CD1c-positive myeloid dendritic cell (primary cell): ENCODE measurements at regions not wholly inside any gene's neighbourhood (a gene's known extent, or its start where the extent isn't known, plus 50 kb on each side); places are given as distances from the start of the nearest gene placed in this dataset.
"Not testable (repeated sequence)": the region's sequence is repeated elsewhere in the genome, so short reads cannot be mapped to it uniquely, and the experiment has no call there.

ENCODE experiments used
- DNase-seq: peaks from one replicate; pipeline ENCODE4 v3.0.0-alpha.2; 2016; ENCODE audit errors: extremely low spot score

DNA sequence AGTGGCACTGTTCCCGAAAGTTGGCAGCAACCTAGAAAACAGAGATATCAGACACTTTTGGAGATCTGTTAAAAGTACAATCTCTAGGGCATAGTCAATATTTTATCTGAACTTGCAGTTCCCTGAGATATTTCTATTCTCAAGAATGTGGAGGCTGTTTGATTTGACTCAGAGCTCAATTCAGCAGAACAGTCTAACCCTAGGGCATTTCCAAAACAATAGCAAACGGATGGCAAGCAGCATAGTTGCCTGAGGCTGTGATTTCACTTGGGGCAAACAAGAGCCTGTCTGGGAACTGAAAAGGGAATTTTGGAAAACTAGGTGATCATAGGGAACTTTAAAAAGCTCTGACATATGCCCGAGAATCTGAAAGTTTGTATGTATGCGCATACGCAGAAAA lies 772.8 kb upstream of the LRRTM1 start:
- DNase-seq = no peak

DNA sequence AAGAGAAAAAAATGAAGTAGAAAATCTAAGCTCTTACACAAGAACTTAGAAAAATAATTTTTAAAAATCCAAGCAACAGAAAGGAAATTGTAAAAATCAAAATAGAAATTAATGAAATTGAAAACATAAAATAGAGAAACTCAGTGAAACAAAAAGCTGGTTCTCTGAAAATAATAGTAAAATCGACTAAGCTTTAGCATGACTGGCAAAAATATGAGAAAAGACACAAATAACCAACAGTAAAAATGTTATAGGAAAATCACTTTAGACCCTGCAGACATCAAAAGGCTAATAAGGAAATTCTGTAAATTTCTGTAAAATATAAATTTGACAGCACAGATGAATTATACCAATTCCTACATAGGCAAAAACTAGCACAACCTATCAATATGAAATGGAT lies 768.9 kb upstream of the LRRTM1 start:
- DNase-seq = no peak

DNA sequence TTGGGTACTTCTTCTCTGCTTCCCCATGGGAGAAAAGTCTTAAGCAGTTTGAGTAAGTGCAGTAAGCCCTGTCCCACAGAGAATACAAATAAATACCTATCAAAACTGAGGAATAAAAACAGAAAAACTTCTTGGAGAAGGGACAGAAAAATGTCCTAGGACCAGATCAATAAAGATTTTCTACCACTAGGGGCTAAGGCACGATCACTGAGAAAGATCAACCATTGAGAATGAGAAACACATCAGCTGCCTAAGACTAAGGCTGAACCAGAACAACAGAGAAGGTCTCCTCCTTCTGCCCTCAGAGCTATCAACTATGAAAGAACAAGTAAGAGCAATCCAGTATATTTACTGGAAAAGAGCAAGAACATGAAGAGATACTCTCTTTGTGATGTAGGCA lies 763.6 kb upstream of the LRRTM1 start:
- no peak for DNase-seq

DNA sequence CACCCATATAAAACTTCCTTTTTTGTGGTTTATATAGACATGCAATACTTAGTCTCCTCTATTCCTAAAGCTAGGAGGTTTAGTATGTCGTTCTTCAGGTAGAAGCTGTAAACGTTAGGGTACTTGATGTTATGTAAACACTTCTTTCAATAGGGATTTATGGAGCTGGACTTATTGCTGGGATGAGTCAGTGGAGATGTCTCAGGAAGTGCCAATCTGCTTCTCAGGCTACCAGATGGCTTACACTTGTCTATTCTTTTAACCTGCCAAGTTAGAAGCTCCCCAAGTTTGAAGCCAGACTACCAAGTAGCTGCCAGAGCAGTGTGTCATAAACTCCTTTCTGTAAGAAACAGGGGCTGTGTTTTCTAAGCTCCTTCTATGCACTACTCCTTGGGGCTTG lies 756.5 kb upstream of the LRRTM1 start:
- DNase-seq = no peak

DNA sequence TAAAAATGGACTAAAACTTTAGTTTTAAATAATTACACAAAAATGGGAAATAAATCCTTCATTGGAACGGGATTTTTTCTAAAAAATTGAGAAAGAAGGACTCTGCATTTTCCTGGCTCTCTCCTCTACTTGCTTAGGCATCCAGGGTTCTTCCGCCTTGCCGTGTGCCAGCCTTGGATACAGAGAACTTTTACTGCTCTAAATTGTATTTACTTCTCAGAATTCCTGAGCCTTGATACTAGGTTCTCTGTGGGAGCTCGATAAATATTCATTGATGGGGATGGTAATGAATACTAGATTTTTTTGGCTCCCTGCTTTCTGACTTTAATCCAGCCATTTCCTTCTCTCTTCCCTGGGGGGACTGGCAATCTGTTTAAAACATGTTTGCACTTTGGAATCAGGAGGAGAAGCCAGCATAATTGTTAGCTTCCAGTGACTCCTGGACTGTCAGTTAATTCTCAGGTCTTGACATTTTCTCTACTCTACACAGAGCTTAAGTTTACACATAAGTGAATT lies 746.1 kb upstream of the LRRTM1 start:
- DNase-seq = no peak

DNA sequence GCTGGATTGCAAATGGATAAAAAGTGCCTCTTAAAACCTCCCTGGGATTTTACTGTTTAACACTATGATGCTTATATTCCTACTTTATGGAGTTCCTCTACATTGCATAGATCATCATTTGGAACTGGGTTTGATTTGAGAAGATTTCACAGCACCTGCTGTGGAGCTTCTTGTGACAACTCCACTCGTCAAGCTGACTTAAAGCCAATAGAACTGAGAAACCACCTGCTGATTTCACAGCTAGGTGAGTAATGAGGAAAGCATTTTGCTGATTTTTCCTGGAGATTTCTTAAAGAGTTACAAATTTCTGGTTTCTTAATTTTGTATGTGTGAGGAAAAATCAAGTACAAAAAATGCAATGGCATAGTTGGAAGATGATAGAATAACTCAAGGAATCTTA lies 739.1 kb upstream of the LRRTM1 start:
- DNase-seq = no peak

DNA sequence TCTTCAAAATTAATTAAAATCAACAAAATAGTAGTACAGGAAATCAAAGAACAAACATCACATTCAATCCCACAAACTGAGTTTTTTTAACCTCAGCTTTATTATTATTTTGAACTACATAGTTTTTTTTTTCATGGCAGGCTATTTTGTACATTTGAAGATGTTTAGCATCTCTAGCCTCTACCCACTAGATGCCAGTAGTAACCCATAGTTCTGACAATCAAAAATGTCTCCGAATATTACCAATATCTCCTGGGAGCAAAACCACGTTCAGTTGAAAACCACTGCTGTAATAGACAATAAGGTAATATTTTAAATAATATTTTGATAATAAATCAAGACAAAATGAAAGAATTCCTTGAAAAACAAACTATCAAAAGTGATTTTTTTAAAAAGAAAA lies 702.6 kb upstream of the LRRTM1 start:
- DNase-seq = no peak

DNA sequence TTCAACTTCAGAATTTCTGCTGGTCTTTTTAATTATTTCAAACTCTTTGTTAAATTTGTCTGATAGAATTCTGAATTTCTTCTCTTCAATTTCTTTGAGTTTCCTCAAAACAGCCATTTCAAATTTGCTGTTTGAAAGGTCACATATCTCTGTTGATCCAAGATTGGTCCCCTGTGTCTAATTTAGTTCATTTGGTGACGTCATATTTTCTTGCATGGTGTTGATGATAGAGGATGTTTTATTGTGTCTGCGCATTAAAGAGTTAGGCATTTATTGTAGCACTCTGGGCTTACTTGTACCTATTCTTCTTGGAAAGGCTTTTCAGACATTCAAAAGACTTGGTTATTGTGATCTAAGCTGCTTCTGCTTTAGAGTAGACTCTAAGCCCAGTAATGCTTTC lies 698.4 kb upstream of the LRRTM1 start:
- DNase-seq = no peak

DNA sequence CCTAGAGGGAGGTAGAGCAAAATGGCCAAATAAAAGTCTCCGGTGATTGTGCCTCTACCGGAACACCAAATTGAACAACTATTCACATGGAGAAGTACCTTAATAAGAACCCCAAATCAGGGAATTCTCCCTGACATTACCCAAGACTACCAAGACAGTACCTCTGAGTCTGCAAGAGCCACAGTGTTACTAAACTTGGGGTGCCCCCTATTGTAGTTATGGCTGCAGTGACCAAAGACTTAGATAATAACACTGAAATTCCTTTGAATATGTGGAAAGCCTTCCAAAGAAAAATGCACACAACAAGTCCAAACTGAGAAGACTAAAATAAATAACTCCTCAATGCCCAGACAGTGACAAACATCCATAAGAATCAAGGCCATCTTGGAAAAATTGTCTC lies 682.9 kb upstream of the LRRTM1 start:
- DNase-seq = no peak

DNA sequence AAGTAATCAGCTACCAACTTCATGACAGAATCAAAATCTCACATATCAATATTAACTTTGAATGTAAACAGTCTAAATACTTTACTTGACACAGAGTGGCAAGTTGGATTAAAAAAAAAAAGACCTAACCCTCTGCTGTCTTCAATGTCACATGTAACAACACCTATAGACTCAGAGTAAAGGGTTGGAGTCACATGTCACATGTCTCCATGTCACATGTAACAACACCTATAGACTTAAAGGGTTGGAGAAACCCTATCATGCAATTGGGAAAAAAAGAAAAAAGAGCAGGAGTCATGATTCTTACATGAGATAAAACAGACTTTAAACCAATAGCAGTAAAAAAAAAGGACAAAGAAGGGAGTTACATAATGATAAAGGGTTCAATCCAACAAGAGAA lies 665.3 kb upstream of the LRRTM1 start:
- DNase-seq = no peak

DNA sequence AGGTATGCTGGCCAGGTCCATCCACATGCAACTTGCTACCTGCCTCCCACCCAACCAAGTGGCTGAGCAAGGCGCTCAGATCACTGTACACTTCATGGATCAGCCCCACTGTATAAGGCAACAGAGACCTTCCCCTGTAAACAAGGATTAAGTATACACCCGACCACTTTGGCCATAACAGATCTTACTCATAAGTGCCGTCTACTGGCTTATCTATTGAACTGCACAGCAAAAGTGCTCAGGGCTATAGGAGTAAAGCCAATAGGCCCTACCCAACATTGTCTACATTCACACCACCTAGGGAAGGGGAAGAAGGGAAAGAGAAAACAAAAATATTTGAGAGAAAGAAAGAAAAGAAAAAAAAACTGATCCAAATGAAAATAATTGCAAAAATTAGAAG lies 663.9 kb upstream of the LRRTM1 start:
- no peak for DNase-seq

DNA sequence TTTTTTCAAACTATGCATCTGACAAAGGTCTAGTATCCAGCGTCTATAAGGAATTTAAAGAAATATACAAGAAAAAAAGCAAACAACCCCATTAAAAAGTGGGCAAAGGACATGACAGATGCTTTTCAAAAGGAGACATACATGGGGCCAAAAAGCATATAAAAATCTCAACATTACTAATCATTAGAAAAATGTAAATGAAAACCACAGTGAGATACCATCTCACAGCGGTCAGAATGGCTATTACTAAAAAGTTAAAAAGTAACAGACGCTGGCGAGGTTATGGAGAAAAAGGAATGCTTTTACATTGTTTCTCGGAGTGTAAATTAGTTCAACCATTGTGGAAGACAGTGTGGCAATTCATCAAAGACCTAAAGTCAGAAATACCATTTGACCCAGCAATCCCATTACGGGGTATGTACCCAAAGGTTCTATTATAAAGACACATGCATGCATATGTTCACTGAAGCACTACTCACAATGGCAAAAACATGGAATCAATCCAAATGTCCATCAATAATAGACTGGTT lies 643.1 kb upstream of the LRRTM1 start:
- no peak for DNase-seq

DNA sequence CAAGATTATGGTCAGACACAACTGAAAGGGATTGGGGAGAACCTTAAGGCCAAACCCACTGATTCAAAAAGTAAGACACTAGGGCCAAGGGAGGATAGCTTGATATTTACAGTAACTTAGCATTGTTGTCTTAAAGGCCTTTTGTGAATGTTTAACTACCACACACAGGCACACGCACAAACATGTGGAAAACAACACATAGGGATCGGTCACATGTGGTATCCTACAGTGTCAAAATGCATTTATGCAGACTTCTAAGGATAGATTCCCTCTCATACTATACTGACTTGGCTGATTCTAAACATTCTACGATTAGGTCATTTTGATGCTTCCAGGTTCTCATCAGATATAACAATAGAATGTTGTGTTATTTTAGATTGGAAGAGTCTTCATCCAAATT lies 638.9 kb upstream of the LRRTM1 start:
- no peak for DNase-seq

DNA sequence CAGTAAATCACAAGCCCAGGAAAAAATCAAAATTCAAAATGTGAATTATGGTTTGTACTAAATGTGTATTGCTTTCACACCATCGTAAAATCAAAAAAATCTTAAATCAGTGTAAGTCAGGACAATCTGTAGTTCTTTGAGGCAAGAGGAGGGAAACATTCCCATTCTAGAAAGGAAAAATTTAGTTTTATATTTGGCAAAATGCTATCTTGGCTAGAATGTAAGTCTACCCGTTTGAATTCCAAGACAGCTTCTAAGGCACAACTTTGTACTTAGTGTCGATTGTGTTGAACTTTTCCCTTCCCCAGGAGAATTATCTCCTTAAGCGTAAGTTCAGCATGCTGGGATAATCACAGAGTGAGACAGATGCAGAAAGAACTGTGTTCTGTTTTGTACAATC lies 638.2 kb upstream of the LRRTM1 start:
- DNase-seq = no peak

DNA sequence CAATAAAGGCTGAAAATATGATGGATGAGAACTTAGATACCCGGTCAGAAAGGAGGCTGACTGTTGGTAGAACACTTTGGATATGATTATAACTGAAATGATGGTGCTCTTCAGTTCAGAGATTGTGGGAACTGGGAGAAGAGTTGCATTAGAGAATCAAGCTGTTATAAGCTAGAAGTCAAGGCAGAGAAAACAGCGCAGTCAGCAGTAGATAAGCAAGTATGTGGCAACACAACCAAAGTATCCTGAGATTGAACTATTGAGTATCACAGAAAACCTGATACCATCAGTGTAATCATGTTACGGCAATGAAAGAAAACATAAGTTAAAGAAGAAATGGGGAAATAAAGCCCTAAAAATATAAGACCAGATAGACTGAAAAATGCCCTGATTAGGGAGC lies 633.9 kb upstream of the LRRTM1 start:
- DNase-seq = no peak

DNA sequence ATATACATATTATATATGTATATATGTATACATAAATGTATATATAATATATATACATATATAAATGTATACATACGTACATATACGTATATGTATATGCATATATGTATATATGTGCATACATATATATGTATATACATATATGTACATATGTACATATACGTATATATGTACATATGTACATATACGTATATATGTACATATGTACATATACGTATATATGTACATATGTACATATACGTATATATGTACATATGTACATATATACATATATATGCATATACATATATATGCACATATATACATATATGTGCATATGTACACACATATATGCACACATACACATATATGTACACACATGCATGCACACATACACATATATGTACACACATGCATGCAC lies 627.3 kb upstream of the LRRTM1 start:
- not testable (repeated sequence) for DNase-seq

DNA sequence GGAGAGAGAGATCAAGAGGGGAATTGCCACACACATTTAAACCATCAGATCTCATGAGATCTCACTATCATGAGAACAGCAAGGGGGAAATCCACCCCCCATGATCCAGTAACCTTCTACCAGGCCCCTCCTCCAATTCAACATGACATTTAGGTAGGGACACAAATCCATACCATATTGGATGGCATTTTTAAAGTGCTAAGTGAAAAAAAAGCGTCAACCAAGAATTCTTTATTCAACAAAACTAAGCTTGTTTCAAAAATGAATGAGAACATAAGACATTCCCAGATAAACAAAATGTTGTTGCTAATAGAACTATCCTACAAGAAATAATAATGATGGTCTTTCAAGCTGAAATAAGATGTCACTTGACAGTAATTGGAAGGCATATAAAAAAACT lies 626.2 kb upstream of the LRRTM1 start:
- no peak for DNase-seq

DNA sequence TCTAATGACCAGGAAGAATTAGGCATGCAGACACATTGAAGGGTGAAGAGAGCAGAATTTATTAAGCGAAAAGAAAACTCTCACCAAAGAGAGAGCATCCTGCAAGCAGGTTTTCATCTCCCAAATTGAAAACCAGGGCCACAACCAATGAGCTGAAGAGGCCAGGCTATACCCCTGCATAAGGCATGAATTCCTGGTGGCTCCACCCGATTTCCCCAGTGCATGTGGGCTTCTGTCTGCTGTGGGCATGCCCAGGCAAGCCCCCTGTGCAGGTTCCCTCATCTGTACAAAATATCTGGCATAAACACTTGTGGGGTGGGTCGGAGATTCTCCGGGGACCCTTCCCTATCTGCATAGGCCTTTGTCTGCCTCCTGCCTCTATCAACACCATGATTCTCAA lies 621.6 kb upstream of the LRRTM1 start:
- DNase-seq = no peak

DNA sequence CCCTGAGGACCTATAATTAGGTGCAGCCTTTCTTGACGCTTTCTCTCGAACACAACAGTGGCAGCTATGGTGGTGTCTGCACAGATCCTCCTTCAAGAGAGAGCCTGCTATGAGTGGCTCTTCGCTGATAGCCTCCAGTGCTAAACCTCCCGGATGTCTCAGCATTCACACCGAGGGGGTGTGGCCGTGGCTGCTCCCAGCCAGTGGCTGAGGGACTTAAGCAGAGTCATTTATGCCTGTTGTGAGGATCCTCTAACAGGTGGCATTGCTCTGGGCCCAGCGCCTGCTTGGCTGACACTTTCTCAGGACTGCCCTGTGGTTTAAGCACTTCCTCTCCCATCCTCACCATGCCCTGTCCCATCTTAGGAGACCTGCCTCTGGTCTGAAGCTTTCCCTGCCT lies 592.0 kb upstream of the LRRTM1 start:
- no peak for DNase-seq

DNA sequence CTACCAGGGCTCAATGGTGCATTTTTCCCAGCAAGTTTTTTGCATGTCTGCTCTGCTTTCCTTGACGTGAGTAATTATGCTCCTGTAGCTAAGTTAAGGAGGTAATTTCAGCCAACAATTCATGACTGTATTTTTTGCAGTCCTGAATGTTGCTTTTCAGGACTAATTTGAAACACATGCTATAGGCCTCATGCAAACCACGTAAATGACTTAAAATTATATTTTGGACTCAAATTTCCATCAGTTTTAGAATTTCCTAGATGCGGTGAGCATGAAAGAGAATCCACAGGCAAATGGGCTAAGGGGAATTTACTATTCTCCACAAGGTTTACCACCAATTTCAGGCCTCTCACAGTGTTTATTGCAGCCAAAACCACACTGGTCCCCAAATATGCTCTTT lies 589.9 kb upstream of the LRRTM1 start:
- no peak for DNase-seq

DNA sequence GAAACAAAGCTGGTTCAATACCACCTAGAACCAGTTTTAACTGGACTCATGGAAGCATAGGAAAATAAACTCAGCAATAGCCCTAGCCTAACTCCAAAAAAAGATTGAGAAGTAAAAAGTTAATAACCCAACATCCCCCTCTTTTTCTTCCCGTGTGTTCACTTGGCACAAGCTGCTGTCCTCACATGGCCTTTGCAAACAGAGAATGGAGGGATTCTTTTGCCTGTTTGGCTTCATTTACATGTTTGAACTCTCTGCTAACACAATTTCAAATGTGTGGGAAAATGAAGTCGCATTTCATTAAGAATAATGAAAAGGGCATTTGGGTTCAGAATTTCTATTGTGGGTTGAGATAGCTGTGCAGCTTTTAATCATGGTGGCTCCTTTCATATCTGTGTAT lies 589.2 kb upstream of the LRRTM1 start:
- DNase-seq = no peak

DNA sequence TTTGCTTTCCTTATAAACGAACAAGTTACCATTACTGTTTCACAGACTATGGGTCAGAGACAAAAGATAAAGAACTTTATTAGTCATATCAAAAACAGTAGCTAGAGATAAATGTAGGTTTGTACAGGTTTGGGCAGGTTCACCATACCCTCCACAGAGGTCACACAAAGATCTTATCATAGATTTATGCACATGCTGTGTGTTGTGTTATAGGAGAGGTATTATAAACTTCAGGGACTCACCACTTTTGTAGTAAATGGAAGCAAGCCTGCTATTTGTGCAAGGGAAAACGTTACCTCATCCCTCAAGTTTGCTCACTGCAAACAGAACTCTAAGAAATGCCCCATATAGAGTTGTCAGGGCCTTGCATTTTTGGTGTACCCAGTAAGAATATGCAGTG lies 584.5 kb upstream of the LRRTM1 start:
- no peak for DNase-seq

DNA sequence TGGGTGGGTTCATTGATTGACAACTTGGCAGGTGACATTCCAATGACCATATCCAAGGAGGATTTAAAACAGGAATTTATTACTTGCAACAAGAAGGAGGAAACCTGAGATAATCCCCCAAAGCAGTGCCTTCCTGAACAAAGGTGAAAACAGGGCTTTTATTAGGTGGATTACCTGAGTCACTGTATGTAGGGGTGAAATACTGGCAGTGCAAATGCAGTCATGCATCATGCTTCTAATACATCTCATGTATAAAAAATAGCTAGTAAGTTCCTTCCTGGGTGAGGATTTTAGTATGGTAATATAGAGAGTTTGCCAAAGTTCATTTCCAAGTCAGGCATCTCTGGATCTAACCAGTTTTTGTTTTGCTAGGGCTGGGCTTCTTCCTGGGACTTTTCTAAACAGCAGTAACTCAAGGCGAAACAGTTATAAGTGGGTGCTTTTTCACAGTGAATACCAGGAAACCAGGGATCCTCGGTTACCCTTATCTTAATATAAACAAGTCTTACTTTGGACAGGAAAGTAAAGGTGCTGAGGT lies 583.4 kb upstream of the LRRTM1 start:
- no peak for DNase-seq

DNA sequence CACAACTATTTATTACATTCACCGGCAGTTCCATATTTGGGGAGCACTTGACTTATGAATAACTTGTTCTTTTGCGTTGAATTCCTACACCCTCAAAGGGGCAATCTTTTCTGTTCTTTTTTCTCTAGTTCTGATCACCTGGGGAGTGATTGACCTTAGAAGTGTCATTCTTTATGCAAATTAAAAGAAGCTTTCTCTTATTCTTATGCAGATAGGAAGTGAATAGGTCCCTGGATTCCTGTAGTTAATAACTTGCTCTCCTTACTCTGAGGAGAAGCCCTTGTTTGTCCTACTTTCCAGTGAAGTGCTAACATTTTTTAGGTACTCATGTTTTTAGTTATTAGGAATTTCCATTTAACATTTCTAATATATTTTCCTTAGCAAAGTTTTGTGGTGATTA lies 569.8 kb upstream of the LRRTM1 start:
- DNase-seq = no peak
